ENCODE measurements at regions not wholly inside any gene's neighbourhood (a gene's known extent, or its start where the extent isn't known, plus 50 kb on each side); places are given as distances from the start of the nearest gene placed in this dataset.

DNA sequence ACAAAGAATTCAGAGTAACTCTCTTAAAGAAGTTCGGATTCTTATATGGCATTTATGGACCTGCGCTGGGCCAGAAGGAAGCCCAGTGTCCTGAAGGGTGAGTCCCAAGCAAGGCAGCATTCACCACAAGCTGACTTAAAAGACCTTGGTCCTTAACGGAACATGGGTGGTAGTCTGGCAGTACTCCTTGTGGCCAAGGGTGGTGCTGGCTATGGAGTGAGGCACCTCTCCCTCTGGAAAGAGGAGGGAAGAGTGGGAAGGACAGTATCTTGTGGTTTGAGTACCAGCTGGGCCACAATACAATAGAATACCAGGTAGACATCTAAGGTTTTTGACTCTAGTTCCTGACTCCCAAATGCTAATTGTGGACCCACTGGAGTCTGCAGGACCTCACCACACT lies 425.7 kb upstream of the CYLC2 start:
- TF ChIP-seq POLR2AphosphoS5 (IDR thresholded peaks at IDR 0.05) (no peak), CTCF (IDR thresholded peaks at IDR 0.05) (no peak), EP300 (IDR thresholded peaks at IDR 0.05) (no peak)
